ENCODE measurements at regions not wholly inside any gene's neighbourhood (a gene's known extent, or its start where the extent isn't known, plus 50 kb on each side); places are given as distances from the start of the nearest gene placed in this dataset.
"Not testable (repeated sequence)": the region's sequence is repeated elsewhere in the genome, so short reads cannot be mapped to it uniquely, and the experiment has no call there.

GRCh38 chr7:32658034-32658433 is 162.7 kb downstream of the AVL9 start:
- POLR2A ChIA-PET: no interaction called here
- no peak overlapping the region for H3K27ac ChIP-seq (ENCODE audit: low read depth in 2 of 2, low read length in 1 of 2)
- no peak for DNase-seq
- no peaks in the 10 kb centered on the region for H3K9me3 ChIP-seq
- no peak overlapping the region for H3K9ac ChIP-seq
- H2AFZ ChIP-seq (ENCODE audit: low read depth): no peak overlapping the region
- H3F3A ChIP-seq (replicated peaks; ENCODE audit: insufficient read depth): no peaks in the 10 kb centered on the region
- no peaks in the 10 kb centered on the region for H3K27me3 ChIP-seq (ENCODE audit: insufficient read depth)
- no peaks in the 10 kb centered on the region for H3K36me3 ChIP-seq (replicated peaks in 1 of 2; ENCODE audit: control insufficient read depth in 1 of 2, insufficient read depth in 2 of 2, low read length in 1 of 2)
- 71% methylated on average over 7 of the region's 7 CpGs for WGBS (ENCODE audit: low lambda C conversion rate)
- H3K79me2 ChIP-seq (ENCODE audit: insufficient read depth): no peaks in the 10 kb centered on the region
- TF ChIP-seq MAX (IDR thresholded peaks at IDR 0.05; ENCODE audit: low read depth) (no peak), JUND (IDR thresholded peaks at IDR 0.05) (no peak), RCOR1 (IDR thresholded peaks at IDR 0.05; ENCODE audit: low read length) (no peak), TAF1 (IDR thresholded peaks at IDR 0.05; ENCODE audit: borderline replicate concordance, low read depth, low read length) (no peak), ELF1 (IDR thresholded peaks at IDR 0.05) (no peak), REST (IDR thresholded peaks at IDR 0.05; ENCODE audit: low read depth, low read length) (no peak), EZH2phosphoT487 (IDR thresholded peaks at IDR 0.05; ENCODE audit: borderline replicate concordance, low read depth) (no peak), NRF1 (IDR thresholded peaks at IDR 0.05; ENCODE audit: low read depth, low read length) (no peak), RAD21 (IDR thresholded peaks at IDR 0.05; ENCODE audit: low read length) (no peak), IRF3 (IDR thresholded peaks at IDR 0.05; ENCODE audit: low read depth, low read length) (no peak), PBX3 (IDR thresholded peaks at IDR 0.05) (no peak), NFIC (IDR thresholded peaks at IDR 0.05; ENCODE audit: borderline replicate concordance) (no peak), MXI1 (IDR thresholded peaks at IDR 0.05; ENCODE audit: low read depth, low read length) (no peak)
- H3K4me3 ChIP-seq (ENCODE audit: low read depth in 2 of 2, low read length in 1 of 2): no peak overlapping the region
- no peaks in the 10 kb centered on the region for H4K20me1 ChIP-seq (ENCODE audit: insufficient read depth)
- CTCF ChIA-PET: no interaction called here
- H3K4me2 ChIP-seq: no peak overlapping the region
- H3K4me1 ChIP-seq (ENCODE audit: control insufficient read depth in 1 of 2, insufficient read depth in 2 of 2, low read depth in 1 of 2, low read length in 1 of 2): no peaks in the 10 kb centered on the region; a peak in 2 of 4 replicates
- H3K9me2 ChIP-seq: no peaks in the 10 kb centered on the region

- H3K4me2 ChIP-seq; H3K36me3 ChIP-seq (replicated peaks in 1 of 2; ENCODE audit: control insufficient read depth in 1 of 2, insufficient read depth in 2 of 2, low read length in 1 of 2); H3K9ac ChIP-seq; H3K4me3 ChIP-seq (ENCODE audit: low read depth in 2 of 2, low read length in 1 of 2); CTCF ChIA-PET; H2AFZ ChIP-seq (ENCODE audit: low read depth); H3F3A ChIP-seq (replicated peaks; ENCODE audit: insufficient read depth); H3K27me3 ChIP-seq (ENCODE audit: insufficient read depth); H3K9me2 ChIP-seq; POLR2A ChIA-PET; H3K4me1 ChIP-seq (ENCODE audit: control insufficient read depth in 1 of 2, insufficient read depth in 2 of 2, low read depth in 1 of 2, low read length in 1 of 2); H3K79me2 ChIP-seq (ENCODE audit: insufficient read depth); H3K9me3 ChIP-seq; H3K27ac ChIP-seq (ENCODE audit: low read depth in 2 of 2, low read length in 1 of 2); DNase-seq; H4K20me1 ChIP-seq (ENCODE audit: insufficient read depth): not testable (repeated sequence)
- WGBS (ENCODE audit: low lambda C conversion rate): 92% methylated on average over 1 of the region's 1 CpG
Observed at GRCh38 chr7:32654549-32654948, 159.3 kb downstream of the AVL9 start.

GRCh38 chr7:32650356-32650755 is 155.1 kb downstream of the AVL9 start:
- H3K9me3 ChIP-seq; H3K27ac ChIP-seq (ENCODE audit: low read depth in 2 of 2, low read length in 1 of 2); H3K9ac ChIP-seq; H3F3A ChIP-seq (replicated peaks; ENCODE audit: insufficient read depth); H3K4me3 ChIP-seq (ENCODE audit: low read depth in 2 of 2, low read length in 1 of 2); H4K20me1 ChIP-seq (ENCODE audit: insufficient read depth); H3K4me1 ChIP-seq (ENCODE audit: control insufficient read depth in 1 of 2, insufficient read depth in 2 of 2, low read depth in 1 of 2, low read length in 1 of 2); H3K9me2 ChIP-seq; H3K4me2 ChIP-seq; DNase-seq; H3K36me3 ChIP-seq (replicated peaks in 1 of 2; ENCODE audit: control insufficient read depth in 1 of 2, insufficient read depth in 2 of 2, low read length in 1 of 2); H2AFZ ChIP-seq (ENCODE audit: low read depth); H3K27me3 ChIP-seq (ENCODE audit: insufficient read depth); POLR2A ChIA-PET; CTCF ChIA-PET; H3K79me2 ChIP-seq (ENCODE audit: insufficient read depth): not testable (repeated sequence)
- 86% methylated on average over 1 of the region's 1 CpG for WGBS (ENCODE audit: low lambda C conversion rate)
